DMS114 treated with DMSO at 0.1 percent for 48 hours (cell line): ENCODE measurements at regions not wholly inside any gene's neighbourhood (a gene's known extent, or its start where the extent isn't known, plus 50 kb on each side); places are given as distances from the start of the nearest gene placed in this dataset.

Experiments
- DNase-seq: peaks from one replicate; lab custom pipeline; 2025; ENCODE audit not compliant: unreplicated experiment; lab: John Stamatoyannopoulos, UW

DNA sequence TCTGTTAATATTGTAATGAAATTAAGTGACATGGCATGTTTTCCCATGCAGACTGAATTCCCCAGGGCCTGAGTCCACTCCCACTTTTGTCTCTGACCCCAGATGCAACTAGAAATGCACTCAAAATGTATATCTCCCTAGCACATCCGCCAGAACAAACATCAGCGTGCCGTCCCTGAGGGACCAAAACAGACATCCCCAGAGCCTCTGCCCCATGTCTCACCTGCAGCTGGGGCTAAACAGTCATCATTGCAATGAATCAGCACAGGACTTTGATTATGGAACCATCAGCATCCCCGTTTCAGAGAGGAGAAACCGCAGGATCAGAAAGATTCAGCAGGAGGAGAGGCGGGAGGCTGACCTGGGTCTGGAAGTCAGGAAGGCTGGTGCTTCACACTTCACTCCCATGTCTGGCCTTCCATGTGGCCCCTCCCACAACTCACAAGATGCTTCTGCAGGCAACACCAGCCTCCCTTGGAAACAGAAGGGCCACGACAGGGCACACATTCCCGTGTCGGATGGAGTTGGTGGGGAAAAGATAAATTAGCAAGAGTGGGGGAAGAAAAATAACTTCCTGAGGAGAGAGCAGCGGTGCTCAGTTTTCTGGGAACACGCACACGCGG is 130.6 kb upstream of the VSTM2B start:
- DNase-seq = no peak

- no peak for DNase-seq
Observed at GRCh38 chr19:29395734-29396414, 129.9 kb upstream of the VSTM2B start.

DNA sequence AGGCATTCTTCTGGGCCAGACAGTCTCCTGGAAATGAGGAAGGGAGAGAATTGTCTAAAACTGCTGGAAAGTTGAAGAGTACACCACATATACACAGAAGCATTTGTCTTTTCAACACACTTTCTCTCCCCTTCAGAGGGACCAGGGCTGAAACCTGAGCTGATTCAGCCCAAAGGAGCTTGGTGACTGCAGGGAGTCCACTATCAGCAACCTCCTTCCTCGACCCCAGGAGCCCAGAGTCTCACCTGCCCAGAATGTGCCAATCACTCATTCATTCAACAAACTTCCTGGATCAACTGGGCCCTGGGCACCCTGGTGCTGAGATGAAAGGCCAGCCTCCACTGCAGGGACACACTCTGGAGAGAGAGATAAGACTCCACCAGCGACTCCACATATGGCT is 128.9 kb upstream of the VSTM2B start:
- no peak for DNase-seq

GRCh38 chr19:29397748-29398147 is 128.0 kb upstream of the VSTM2B start:
- DNase-seq = no peak

DNA sequence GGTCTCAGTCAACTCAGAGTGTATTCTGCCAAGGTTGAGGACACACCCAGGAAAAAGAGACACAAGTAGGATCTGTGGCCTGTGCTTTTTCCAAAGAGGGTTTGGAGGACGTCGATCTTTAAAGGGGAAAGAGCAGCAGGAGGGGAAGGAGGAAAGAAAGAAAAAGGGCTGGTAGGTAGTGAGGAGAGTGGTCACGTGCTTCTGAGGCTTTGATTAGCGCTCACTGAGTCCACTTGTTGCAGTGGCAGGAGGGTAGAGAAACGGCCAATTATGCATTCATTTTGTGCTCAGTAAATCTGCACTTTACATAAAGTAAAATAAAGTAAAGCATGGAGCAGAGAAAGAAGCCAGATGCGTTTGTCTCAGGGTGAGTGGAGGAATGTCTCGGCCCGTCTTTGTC is 126.0 kb upstream of the VSTM2B start:
- DNase-seq = no peak

DNA sequence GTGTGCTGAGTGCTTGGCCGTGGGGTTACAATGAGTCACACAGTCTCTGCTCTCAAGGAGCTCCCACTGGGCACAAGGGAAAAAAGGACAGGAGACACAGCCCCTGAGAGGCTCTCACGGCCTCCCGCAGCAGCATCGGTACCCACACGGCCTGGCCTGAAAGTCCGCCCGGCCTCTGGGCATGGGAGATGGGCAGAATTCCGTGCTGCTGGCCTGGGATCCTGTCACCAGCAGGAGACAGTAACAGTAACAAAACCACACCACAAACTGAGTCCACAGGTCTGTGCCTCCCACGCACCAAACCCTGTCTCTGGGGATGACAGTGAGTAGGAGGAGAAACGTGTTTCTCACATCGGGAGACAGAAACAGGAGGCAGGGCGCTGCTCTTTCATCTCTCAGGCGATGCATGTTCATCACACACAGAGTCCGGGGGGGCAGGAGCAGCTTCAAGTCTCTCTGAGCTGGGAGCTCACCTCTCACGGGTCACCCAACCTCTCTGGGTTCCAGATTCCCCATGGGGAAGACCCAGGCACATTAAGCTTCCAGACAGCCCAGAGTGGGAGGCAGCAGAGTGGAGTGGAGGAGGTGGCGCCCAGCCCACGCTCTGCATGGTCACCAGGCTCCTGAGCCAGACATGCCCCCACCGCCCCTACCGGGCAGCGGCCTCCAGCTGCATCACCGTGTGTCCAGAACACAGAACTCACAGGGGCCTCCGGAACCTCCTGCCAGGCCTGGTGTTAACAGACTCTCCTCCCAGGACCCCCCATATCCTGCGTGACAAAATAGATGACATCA is 124.7 kb upstream of the VSTM2B start:
- no peak for DNase-seq

- DNase-seq = no peak
Observed at GRCh38 chr19:29401712-29402421, 123.9 kb upstream of the VSTM2B start.

GRCh38 chr19:29402563-29402962 is 123.2 kb upstream of the VSTM2B start:
- DNase-seq = no peak

GRCh38 chr19:29404015-29404414 is 121.8 kb upstream of the VSTM2B start:
- no peak for DNase-seq

- no peak for DNase-seq
Observed at GRCh38 chr19:29404951-29405727, 120.7 kb upstream of the VSTM2B start.

DNA sequence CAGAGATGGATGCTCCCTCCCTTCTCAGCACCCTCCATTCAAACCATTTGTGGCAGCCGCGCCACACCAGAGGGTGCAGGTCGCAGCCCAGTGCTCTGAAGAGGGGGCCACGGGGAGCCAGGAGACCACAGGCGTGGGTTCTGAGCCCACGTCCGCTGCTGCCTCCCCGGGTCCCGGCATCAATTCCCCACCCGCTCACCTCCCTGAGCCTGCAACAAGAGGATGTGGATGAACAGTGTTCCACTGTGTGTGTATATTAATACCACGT is 120.1 kb upstream of the VSTM2B start:
- DNase-seq = no peak

DNA sequence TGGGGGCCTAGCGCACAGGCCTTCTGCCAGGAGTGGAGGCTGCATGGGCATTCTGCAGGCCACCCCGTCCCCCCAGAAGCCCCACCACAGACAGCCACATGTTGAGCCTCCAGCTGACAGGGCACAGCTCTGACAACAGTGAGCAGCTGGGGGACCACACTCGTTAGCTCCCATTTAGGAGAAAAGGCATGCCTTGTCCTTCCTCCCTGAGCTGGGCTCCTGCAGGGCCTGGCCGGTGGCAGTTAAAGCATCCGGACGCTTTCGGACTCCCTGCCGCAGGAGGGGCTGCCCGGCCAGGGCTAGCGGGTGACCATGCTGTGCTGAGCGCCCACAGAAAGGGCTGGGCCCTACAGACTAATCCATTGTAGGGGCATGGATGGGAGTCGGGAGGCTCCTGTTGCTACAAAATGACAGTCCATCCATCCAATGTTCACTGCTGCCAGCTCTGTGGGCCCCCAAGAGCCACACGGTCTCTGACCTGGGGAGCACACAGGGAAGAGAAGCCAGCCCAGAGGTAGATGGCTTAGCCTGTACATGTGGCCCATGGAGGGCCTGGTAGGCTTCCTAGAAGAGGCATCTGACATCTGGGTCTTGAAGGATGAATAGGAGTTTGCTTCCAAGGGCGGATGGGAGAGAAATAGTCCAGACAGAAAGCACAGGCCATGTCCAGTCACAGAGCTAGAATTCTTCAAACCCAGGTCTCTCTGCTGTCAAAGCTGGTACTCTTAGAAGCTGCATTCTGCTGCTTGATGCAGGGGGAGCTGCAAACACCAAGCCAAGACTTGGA is 116.5 kb upstream of the VSTM2B start:
- DNase-seq = no peak

DNA sequence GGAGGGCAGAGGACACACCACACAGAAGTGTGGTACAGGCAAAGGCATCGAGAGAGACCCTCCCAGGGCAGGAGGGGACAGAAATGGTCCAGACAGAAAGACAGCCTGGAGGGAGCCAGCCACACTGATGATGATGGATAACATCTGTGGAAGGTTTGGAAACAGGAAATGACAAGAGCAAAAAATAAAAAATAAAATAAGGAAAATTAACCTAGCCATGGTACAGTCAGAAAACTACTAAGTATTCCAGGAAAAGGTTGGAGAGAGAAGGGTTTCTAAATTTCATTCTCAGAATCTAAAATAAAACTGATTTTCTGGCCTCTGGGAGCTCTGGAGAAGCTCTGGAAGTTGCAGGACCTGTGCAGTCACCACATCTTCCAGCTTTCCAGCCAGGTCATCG is 115.2 kb upstream of the VSTM2B start:
- no peak for DNase-seq

DNA sequence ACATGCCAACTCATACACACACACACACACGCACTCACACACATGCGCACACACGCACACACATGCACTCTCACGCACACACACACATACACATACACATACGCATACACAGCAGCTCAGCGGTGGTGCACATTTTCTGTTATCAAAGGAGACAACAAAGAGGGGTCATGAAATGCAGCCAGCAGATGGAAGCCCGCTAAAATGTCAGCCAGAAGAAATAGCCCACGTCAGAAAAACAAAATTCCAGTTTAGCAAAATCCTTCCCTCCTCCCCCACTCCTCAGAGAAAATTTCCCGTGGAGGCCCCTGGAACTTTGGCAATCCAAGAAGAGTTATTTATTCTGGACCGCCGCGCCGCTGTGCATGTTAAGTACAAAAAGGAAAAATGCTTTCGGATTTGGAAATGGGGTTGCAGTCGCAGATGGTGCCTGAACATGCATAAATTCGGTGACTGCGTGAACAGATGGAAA is 114.6 kb upstream of the VSTM2B start:
- no peak for DNase-seq

- DNase-seq = no peak
Observed at GRCh38 chr19:29413435-29413834, 112.4 kb upstream of the VSTM2B start.

GRCh38 chr19:29415507-29415906 is 110.3 kb upstream of the VSTM2B start:
- DNase-seq = no peak

DNA sequence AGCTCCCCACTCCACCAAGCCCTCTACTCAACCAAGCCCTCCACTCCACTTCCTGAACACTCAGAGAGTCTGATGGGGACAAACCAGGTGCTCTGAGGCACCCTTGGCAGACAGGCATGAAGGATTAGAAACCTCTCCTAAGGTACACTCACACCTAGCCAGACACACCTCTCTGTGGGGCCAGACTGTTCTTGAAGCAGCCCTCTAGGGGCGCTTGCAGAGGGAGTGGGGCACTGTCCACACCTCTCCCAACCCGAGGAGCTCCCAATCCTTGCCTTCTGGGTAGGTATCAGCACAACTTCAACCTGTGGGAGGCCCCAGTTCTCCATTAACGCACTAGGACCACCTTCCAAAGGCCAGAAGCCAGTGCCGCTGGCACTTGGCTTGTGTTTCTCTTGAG is 108.7 kb upstream of the VSTM2B start:
- no peak for DNase-seq

GRCh38 chr19:29418201-29418600 is 107.6 kb upstream of the VSTM2B start:
- no peak for DNase-seq

- DNase-seq = no peak
Observed at GRCh38 chr19:29420065-29420464, 105.7 kb upstream of the VSTM2B start.

- DNase-seq = no peak
Observed at GRCh38 chr19:29420482-29421195, 105.2 kb upstream of the VSTM2B start.
